Stimulated activated CD4-positive, alpha-beta T cell treated with anti-CD3 and anti-CD28 coated beads, Interleukin-4, amount 100 ng/mL, for 24 hours (primary cell): ENCODE measurements at regions not wholly inside any gene's neighbourhood (a gene's known extent, or its start where the extent isn't known, plus 50 kb on each side); places are given as distances from the start of the nearest gene placed in this dataset.
"Not testable (repeated sequence)": the region's sequence is repeated elsewhere in the genome, so short reads cannot be mapped to it uniquely, and the experiment has no call there.

Experiments
- DNase-seq: peaks from one replicate; pipeline ENCODE4 v3.0.0-alpha.2; 2020

DNA sequence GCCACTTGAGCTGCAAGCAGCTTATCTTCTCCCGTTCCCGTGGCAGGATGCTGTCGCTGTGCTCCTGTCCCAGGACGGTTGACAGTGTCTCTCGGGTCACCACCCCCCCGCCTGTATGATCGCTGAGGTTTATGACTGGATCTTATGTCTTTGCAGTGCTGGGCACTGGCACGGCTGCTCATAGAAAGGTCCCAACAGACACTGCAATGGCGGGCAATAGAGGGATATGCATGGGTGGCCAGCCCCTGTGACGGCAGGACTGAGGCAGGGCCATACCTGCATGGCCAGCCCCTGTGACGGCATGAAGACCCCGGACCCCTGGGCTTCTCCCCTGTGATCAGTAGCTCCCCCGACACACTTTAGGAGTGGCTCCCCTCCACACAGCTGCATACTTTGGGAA is 307.2 kb downstream of the TEX29 start:
- DNase-seq: no peak

DNA sequence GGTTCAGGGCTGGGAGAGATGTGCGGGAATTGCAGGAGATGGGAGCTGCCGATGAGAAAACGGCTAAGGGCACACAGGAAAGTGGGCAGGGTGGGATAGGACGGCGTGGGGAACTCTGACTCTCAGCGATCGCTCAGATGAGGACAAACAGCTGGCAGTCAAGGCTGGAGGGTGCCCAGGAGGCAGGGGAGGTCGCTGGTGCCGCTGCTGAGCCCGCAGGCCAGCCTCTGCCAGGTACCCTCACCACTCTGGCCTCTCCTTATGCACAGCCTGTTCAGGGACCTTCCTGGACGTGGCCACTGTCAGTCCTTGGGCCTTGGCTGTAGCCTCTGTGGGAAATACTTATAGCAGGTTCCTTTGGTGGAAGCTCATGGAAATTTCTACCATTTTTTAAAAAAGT is 308.6 kb downstream of the TEX29 start:
- DNase-seq: no peak

GRCh38 chr13:111629457-111629856 is 309.0 kb downstream of the TEX29 start:
- no peak for DNase-seq

DNA sequence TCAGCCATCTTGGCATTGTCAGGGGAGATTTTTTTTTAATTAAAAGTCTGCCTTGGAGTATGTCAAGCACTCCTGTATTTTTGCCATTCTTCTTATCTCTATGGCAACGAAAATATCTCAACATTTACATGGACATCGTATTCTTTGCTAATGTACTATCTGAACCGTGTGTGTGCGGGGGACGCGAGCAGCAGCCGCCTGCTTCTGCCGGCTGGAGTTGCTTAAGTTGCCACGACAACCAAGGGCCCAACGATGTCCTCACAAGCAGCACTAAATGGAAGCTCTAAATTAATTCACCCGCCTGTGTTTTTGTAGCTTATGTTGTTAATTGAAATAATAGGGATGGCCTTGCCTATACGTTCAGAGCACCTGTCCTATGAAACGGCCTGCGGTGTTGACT is 309.5 kb downstream of the TEX29 start:
- DNase-seq: no peak

- no peak for DNase-seq
These were observed 310.0 kb downstream of the TEX29 start for GRCh38 chr13:111630406-111630805.

DNA sequence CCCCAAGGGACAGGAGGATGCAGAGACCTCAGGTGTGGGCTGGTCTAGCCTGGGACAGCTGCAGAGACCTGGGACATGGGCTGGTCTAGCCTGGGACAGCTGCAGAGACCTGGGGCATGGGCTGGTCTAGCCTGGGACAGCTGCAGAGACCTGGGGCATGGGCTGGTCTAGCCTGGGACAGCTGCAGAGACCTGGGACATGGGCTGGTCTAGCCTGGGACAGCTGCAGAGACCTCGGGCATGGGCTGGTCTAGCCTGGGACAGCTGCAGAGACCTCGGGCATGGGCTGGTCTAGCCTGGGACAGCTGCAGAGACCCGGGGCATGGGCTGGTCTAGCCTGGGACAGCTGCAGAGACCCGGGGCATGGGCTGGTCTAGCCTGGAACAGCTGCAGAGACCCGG is 310.8 kb downstream of the TEX29 start:
- not testable (repeated sequence) for DNase-seq

GRCh38 chr13:111632906-111633305 is 312.5 kb downstream of the TEX29 start:
- DNase-seq: no peak

GRCh38 chr13:111633401-111633800 is 313.0 kb downstream of the TEX29 start:
- no peak for DNase-seq

GRCh38 chr13:111634410-111634809 is 314.0 kb downstream of the TEX29 start:
- DNase-seq: no peak

GRCh38 chr13:111636271-111636670 is 315.8 kb downstream of the TEX29 start:
- no peak for DNase-seq

GRCh38 chr13:111636804-111637203 is 316.4 kb downstream of the TEX29 start:
- DNase-seq: no peak

DNA sequence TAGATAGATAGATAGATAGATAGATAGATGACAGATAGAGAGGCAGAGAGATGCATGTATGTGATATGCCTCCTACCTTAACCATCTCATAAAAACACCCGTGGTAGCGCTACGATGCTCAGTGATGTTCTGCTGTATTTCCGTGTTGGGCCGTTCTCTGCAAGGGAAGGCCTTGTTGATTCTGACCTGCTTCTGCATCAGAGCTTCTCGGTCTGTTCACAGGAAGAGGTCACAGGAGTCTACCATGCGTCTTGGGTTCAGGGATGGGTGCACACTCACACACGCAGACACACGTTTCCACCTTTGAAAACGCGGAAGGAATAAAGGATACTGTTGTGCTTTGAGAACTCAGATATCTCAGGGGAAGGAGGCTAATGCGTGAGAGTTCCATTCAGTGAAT is 316.9 kb downstream of the TEX29 start:
- DNase-seq: no peak

- no peak for DNase-seq
These were observed 317.8 kb downstream of the TEX29 start for GRCh38 chr13:111638233-111638632.

GRCh38 chr13:111639196-111639705 is 318.8 kb downstream of the TEX29 start:
- DNase-seq: no peak

- DNase-seq: no peak
These were observed 319.6 kb downstream of the TEX29 start for GRCh38 chr13:111640006-111640405.

DNA sequence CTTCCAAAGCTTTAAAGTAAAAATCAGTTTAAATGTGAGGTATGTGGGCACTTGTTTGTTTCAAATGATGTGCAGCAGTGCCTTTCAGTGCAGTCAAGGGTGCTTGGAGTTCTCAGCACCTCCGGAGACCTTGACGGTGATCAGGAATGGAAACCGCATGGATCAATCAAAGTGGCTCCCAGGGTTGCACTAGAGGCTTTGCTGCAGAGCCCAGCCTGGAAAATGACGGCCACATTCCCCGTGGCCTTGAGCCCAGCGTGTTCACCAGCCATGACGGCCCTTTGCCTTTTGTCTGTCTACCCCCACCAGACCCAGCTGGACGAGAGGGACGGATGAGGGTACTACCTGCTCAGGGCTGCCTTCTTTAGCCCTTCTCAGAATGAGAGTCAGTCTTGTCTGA is 320.0 kb downstream of the TEX29 start:
- DNase-seq: no peak

DNA sequence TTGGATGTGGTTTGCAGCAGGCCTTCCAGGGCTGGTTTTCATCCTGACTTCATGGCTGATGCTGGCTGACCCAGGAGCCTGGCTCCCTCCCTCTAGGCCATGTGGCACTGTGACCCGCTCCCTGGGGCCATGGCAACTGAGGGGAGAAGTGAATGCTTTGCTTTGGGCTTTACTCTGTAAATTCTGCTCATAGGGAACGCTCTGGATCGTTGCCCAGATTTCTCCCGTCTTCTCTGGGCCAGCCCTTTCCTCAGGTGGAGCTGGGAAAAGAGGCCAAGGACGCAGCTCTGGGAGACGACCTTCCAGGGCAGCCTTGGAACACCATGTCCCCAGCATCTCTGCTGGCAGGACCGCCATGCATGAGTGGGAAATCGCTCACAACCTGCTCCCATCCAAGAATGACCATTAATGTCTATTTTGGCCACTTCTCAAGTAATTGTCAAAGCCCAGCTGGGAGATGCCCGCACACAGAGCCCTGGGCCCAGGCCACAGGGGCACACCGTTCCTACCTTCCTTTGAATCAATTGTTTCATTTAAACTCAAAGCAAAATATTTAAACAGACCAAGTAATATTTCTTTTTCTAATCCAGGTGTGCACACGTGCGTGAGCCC is 321.8 kb downstream of the TEX29 start:
- DNase-seq: no peak

DNA sequence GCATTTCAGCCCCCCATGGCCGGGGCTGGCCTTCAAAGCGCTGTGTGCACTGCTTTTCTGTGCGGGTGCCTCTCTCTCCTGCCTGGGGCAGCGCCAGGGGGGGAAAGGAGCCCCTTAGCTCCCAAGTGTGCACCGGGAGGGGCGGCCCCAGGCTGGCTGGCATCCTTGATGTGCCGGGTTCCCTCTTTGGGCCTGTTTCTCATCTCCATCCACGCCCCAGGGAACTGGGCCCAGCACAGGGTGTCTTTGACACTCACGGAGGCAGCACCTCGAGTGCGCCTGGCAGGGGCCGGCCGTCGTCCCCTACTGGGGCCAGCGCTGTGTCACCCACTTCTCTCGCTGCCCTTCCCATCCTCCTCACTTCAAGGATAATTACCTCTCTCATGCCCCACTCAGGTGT is 324.3 kb downstream of the TEX29 start:
- no peak for DNase-seq

- no peak for DNase-seq
These were observed 324.8 kb downstream of the TEX29 start for GRCh38 chr13:111645198-111645597.

- DNase-seq: no peak
These were observed 325.4 kb downstream of the TEX29 start for GRCh38 chr13:111645598-111646455.

DNA sequence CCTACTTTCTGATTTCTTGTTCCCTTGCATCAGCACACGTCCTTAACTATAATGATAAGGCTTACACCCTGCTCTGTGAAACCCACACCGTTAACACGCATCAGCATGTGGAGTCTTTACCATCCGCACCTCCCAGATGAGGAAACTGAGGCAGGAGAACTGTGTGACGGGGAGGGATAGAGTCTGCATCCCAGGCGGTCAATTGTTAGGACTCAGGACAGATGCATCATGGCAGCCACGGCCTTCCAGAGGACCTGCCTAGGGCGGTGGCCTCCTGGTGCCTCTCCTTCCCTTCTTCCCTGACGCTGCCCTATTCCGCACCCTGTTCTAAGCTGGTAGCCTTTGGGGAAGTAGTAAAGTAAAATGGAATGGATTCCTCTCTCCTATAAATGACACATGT is 326.0 kb downstream of the TEX29 start:
- DNase-seq: no peak

- DNase-seq: no peak
These were observed 328.4 kb downstream of the TEX29 start for GRCh38 chr13:111648885-111649284.

DNA sequence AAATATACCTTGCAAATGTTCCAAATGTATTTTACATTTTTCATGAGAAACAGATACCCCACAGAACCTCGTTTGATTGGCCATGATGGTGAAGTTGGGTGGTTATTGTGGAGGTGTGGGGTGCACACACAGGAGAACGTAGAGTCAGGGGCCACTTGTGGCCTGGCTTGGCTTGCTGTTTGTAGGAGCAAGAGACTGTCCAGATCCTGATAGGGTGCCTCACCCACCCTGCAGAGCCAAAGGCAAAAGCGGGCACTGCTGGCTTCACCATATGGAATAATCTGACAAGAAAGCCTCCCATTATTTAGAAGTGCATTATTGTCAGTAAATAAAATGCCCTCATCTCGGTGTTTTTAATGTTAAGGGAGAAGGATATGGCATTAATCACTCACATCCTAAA is 330.2 kb downstream of the TEX29 start:
- DNase-seq: no peak

- DNase-seq: no peak
These were observed 332.2 kb downstream of the TEX29 start for GRCh38 chr13:111652676-111653075.
